Right lobe of liver (tissue), 4 donors: ENCODE measurements at regions not wholly inside any gene's neighbourhood (a gene's known extent, or its start where the extent isn't known, plus 50 kb on each side); places are given as distances from the start of the nearest gene placed in this dataset.

ENCODE experiments used
- CTCF ChIP-seq, 4 donors: fragments of 200-600 bp in 3 of 4; fragments of 450-650 bp in 1 of 4; IDR thresholded peaks; one replicate each; pipeline versions ENCODE4 v1.5.1 to v1.8.0; 2016 to 2022; ENCODE audit warnings: antibody characterized with exemption in 4 of 4, mild to moderate bottlenecking in 2 of 4
- POLR2A ChIP-seq: fragments of 450-650 bp; IDR thresholded peaks from one replicate; pipeline ENCODE4 v1.6.1; 2017; ENCODE audit warnings: antibody characterized with exemption, mild to moderate bottlenecking
- donor health status: DM: no; HTN: no; CAD: no.
- donor health status: DM: no; HTN: no; CAD: no.
- donor health status: DM: no; HTN: yes; CAD: no.

- TF ChIP-seq CTCF (IDR thresholded peaks at IDR 0.05) (no peak), POLR2A (no peak)
Observed at GRCh38 chr14:66414511-66414910, 71.7 kb upstream of the CCDC196 start.
